Glutamatergic neuron (in vitro differentiated cells): ENCODE measurements at regions not wholly inside any gene's neighbourhood (a gene's known extent, or its start where the extent isn't known, plus 50 kb on each side); places are given as distances from the start of the nearest gene placed in this dataset.

Experiments used
- DNase-seq: peaks from one replicate; pipeline ENCODE4 v3.0.0; 2022
- H3K27ac Mint-ChIP-seq: one replicate; pipeline ENCODE4 v1.8.0; 2020; ENCODE audit warnings: mild to moderate bottlenecking, mixed read lengths, inconsistent platforms; ENCODE audit not compliant: unreplicated experiment
- H3K27me3 Mint-ChIP-seq: one replicate; pipeline ENCODE4 v1.8.0; 2020; ENCODE audit warnings: mild to moderate bottlenecking, moderate library complexity, mixed read lengths, inconsistent platforms; ENCODE audit not compliant: unreplicated experiment
- H3K36me3 Mint-ChIP-seq: one replicate; pipeline ENCODE4 v1.8.0; 2020; ENCODE audit warnings: mild to moderate bottlenecking, mixed read lengths, inconsistent platforms; ENCODE audit not compliant: unreplicated experiment
- H3K4me1 Mint-ChIP-seq: one replicate; pipeline ENCODE4 v1.8.0; 2020; ENCODE audit warnings: mild to moderate bottlenecking, low read depth, mixed read lengths, inconsistent platforms; ENCODE audit not compliant: unreplicated experiment
- H3K4me3 Mint-ChIP-seq: one replicate; pipeline ENCODE4 v1.8.0; 2020; ENCODE audit warnings: mild to moderate bottlenecking, mixed read lengths, inconsistent platforms; ENCODE audit not compliant: unreplicated experiment
- H3K9me3 Mint-ChIP-seq: one replicate; pipeline ENCODE4 v1.8.0; 2020; ENCODE audit warnings: mild to moderate bottlenecking, moderate library complexity, mixed read lengths, inconsistent platforms; ENCODE audit not compliant: unreplicated experiment
- CTCF ChIP-seq: fragments of 200-600 bp; sonication (generic); IDR thresholded peaks from one replicate; pipeline ENCODE4 v1.5.0; 2021; ENCODE audit not compliant: partially characterized antibody, unreplicated experiment

- no peaks in the 10 kb centered on the region for H3K4me1 Mint-ChIP-seq
- peaks cover 3% of the 10 kb centered on the region for H3K27me3 Mint-ChIP-seq
- H3K4me3 Mint-ChIP-seq = no peak overlapping the region
- no peaks in the 10 kb centered on the region for H3K36me3 Mint-ChIP-seq
- H3K9me3 Mint-ChIP-seq = peaks cover 4% of the 10 kb centered on the region
- no peak overlapping the region for H3K27ac Mint-ChIP-seq
- no peak for DNase-seq
- no peak for TF ChIP-seq CTCF
These were observed 50.5 kb upstream of the MAP4K3 start for GRCh38 chr2:39487398-39488250.

DNA sequence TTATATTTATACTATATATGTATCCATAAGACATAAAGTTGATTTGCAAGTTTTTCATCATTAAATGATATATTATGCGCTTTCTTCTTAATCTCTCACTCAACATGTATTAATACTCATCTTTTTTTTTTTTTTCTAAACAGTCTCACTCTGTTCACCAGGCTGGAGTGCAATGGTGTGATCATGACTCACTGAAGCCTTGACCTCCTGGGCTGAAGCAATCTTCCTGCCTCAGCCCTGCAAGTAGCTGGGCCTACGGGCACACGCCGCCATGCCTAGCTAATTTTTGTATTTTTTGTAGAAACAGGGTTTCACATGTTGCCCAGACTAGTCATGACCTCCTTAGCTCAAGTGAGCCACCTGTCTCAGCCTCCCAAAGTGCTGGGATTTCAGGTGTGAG, 51.4 kb upstream of the MAP4K3 start:
- no peak for DNase-seq
- no peak for TF ChIP-seq CTCF
- H3K9me3 Mint-ChIP-seq = peaks cover 4% of the 10 kb centered on the region
- H3K4me1 Mint-ChIP-seq = no peaks in the 10 kb centered on the region
- peaks cover 3% of the 10 kb centered on the region for H3K27me3 Mint-ChIP-seq
- H3K27ac Mint-ChIP-seq = no peak overlapping the region
- H3K36me3 Mint-ChIP-seq = no peaks in the 10 kb centered on the region
- H3K4me3 Mint-ChIP-seq = no peak overlapping the region

DNA sequence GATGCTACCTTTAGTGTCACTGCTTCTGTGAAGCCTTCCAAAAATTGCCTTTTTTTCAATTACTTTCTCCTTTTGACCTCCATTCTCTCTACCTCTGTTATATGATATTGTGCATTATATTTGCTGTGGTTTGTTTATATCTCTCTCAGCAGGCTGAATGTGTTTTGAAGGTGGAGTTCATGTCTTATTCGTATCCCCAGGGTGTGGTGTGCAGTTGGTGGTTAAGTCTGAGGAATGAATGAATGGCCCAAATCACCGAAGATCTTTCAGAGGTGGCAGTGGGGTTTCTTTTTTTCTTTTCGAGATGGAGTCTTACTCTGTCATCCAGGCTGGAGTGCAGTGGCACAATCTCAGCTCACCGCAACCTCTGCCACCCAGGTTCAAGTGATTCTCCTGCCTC, 53.5 kb upstream of the MAP4K3 start:
- no peaks in the 10 kb centered on the region for H3K4me1 Mint-ChIP-seq
- H3K27me3 Mint-ChIP-seq = peaks cover 3% of the 10 kb centered on the region
- no peak overlapping the region for H3K4me3 Mint-ChIP-seq
- TF ChIP-seq CTCF = no peak
- H3K36me3 Mint-ChIP-seq = no peaks in the 10 kb centered on the region
- DNase-seq = no peak
- H3K9me3 Mint-ChIP-seq = peaks cover 4% of the 10 kb centered on the region
- H3K27ac Mint-ChIP-seq = no peak overlapping the region

DNA sequence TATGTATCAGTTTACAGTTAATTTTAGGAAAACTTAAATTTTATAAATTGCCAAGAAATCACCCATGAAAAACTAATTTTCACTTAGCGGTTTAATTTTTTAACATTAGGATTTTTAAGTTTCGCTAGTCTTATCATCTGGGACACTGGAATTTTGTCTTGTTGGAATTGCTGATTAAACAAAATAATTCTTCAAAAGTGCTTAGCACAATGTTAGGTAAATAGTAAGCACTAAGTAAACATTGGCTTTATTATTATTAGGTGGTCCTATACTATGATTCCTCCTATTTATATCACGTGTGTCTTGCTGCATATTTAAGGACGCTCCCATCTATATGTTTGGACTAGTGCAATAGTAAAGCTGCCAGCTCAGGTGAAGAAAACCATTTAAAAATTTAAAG, 54.6 kb upstream of the MAP4K3 start:
- Mint-ChIP-seq H3K4me1 (no peaks in the 10 kb centered on the region), H3K9me3 (peaks cover 2% of the 10 kb centered on the region), H3K36me3 (no peaks in the 10 kb centered on the region), H3K27me3 (peaks cover 2% of the 10 kb centered on the region), H3K4me3 (no peak overlapping the region), H3K27ac (no peak overlapping the region)
- TF ChIP-seq CTCF = no peak
- DNase-seq = no peak

DNA sequence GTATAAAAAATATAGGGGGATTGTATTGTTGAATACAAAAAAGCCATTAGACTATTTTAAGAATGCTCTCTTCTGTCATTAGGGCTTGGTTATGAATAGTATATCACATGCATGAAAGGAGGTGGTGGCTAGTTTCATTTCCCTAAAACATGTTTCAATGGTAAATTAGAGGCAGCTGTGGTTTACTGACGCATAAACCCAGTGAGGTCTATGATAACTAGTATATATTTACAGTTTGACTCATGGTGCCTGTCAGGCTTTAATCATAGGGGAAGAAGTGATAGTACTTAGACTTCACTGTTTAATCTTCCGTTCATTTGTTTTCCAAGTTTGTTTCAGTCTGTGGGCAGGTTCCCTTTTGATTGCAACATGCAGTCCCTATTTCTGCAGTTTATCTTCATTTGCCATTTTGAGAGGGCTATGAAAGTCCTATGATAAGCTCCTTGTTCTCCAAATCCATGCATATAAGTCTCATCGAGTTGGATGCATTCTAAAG, 55.1 kb upstream of the MAP4K3 start:
- no peak for TF ChIP-seq CTCF
- Mint-ChIP-seq H3K9me3 (no peaks in the 10 kb centered on the region), H3K27me3 (peaks cover 1% of the 10 kb centered on the region), H3K27ac (no peak overlapping the region), H3K36me3 (no peaks in the 10 kb centered on the region), H3K4me1 (no peaks in the 10 kb centered on the region), H3K4me3 (no peak overlapping the region)
- DNase-seq = no peak
